HG02763 (cell line): ENCODE measurements at regions not wholly inside any gene's neighbourhood (a gene's known extent, or its start where the extent isn't known, plus 50 kb on each side); places are given as distances from the start of the nearest gene placed in this dataset.

Experiments
- ATAC-seq: cut with Tn5 transposase; IDR thresholded peaks from one replicate; pipeline ENCODE4 v1.9.1; 2021; ENCODE audit warnings: mild to moderate bottlenecking, moderate library complexity; ENCODE audit not compliant: unreplicated experiment

GRCh38 chr6:14645841-14646240 lies 528.3 kb downstream of the CD83 start:
- no peak for ATAC-seq

- no peak for ATAC-seq
Observed at GRCh38 chr6:14646371-14646770, 528.8 kb downstream of the CD83 start.

- ATAC-seq: no peak
Observed at GRCh38 chr6:14647357-14647756, 529.8 kb downstream of the CD83 start.

GRCh38 chr6:14652536-14652935 lies 535.0 kb downstream of the CD83 start:
- no peak for ATAC-seq

GRCh38 chr6:14655201-14656061 lies 537.9 kb downstream of the CD83 start:
- ATAC-seq: no peak

GRCh38 chr6:14656078-14656521 lies 538.5 kb downstream of the CD83 start:
- ATAC-seq: no peak

- ATAC-seq: no peak
Observed at GRCh38 chr6:14656649-14657048, 539.1 kb downstream of the CD83 start.

GRCh38 chr6:14658030-14658429 lies 540.5 kb downstream of the CD83 start:
- no peak for ATAC-seq

GRCh38 chr6:14658886-14659561 lies 541.5 kb downstream of the CD83 start:
- ATAC-seq: no peak

GRCh38 chr6:14659841-14660240 lies 542.3 kb downstream of the CD83 start:
- ATAC-seq: no peak

GRCh38 chr6:14660806-14661579 lies 543.4 kb downstream of the CD83 start:
- ATAC-seq: no peak

GRCh38 chr6:14661691-14662090 lies 544.1 kb downstream of the CD83 start:
- no peak for ATAC-seq

GRCh38 chr6:14664112-14664601 lies 546.6 kb downstream of the CD83 start:
- peak; percentile 53 for ATAC-seq

GRCh38 chr6:14664621-14665315 lies 547.2 kb downstream of the CD83 start:
- ATAC-seq: peak; percentile 13

- ATAC-seq: no peak
Observed at GRCh38 chr6:14665827-14666724, 548.5 kb downstream of the CD83 start.

- ATAC-seq: no peak
Observed at GRCh38 chr6:14670806-14671205, 553.2 kb downstream of the CD83 start.

- ATAC-seq: no peak
Observed at GRCh38 chr6:14671261-14671681, 553.7 kb downstream of the CD83 start.

- no peak for ATAC-seq
Observed at GRCh38 chr6:14671937-14672336, 554.4 kb downstream of the CD83 start.

GRCh38 chr6:14673201-14673600 lies 555.6 kb downstream of the CD83 start:
- ATAC-seq: no peak

GRCh38 chr6:14674458-14674857 lies 556.9 kb downstream of the CD83 start:
- no peak for ATAC-seq
